OCI-LY1 (cell line): ENCODE measurements at regions not wholly inside any gene's neighbourhood (a gene's known extent, or its start where the extent isn't known, plus 50 kb on each side); places are given as distances from the start of the nearest gene placed in this dataset.

ENCODE experiments used
- H2AFZ ChIP-seq: fragments of 200-600 bp; sonication (generic), shearing (Covaris generic); 2 replicates; pipeline ENCODE4 v1.6.0; 2014; ENCODE audit warnings: antibody characterized with exemption, mild to moderate bottlenecking, low read length
- H3F3A ChIP-seq: fragments of 200-600 bp; sonication (generic), shearing (Covaris generic); 2 replicates; pipeline ENCODE4 v1.6.0; 2014; ENCODE audit warnings: mild to moderate bottlenecking, antibody characterized with exemption, low read length, moderate library complexity; ENCODE audit not compliant: insufficient read depth
- H3K27ac ChIP-seq: fragments of 200-600 bp; sonication (generic); 2 replicates; pipeline ENCODE4 v1.5.1; 2014; ENCODE audit warnings: low read length, mixed run types, mild to moderate bottlenecking, low read depth; ENCODE audit not compliant: poor library complexity, severe bottlenecking
- H3K27me3 ChIP-seq: fragments of 200-600 bp; sonication (generic); 2 replicates; pipeline ENCODE4 v1.6.0; 2014; ENCODE audit warnings: antibody characterized with exemption, mild to moderate bottlenecking, low read length, moderate library complexity; ENCODE audit not compliant: insufficient read depth
- H3K36me3 ChIP-seq: fragments of 200-600 bp; sonication (generic); 2 replicates; pipeline ENCODE4 v1.6.1; 2014; ENCODE audit warnings: mild to moderate bottlenecking, antibody characterized with exemption, low read length, moderate library complexity, mixed read lengths; ENCODE audit not compliant: insufficient read depth
- H3K4me1 ChIP-seq: fragments of 200-600 bp; sonication (generic); 2 replicates; pipeline ENCODE4 v1.5.1; 2014; ENCODE audit warnings: mild to moderate bottlenecking, low read length, moderate library complexity; ENCODE audit not compliant: insufficient read depth, severe bottlenecking
- H3K4me2 ChIP-seq: fragments of 200-600 bp; sonication (generic), shearing (Covaris generic); 2 replicates; pipeline ENCODE4 v1.6.1; 2014; ENCODE audit warnings: low read length
- H3K4me3 ChIP-seq: fragments of 200-600 bp; sonication (generic); 2 replicates; pipeline ENCODE4 v1.5.1; 2014; ENCODE audit warnings: low read length, low read depth, mild to moderate bottlenecking, mixed read lengths; ENCODE audit not compliant: poor library complexity, severe bottlenecking
- H3K79me2 ChIP-seq: fragments of 200-600 bp; shearing (Covaris generic); 2 replicates; pipeline ENCODE4 v1.6.1; 2016; ENCODE audit warnings: mixed run types, low read length, mixed read lengths; ENCODE audit not compliant: insufficient read depth
- H3K9ac ChIP-seq: fragments of 200-600 bp; sonication (generic), shearing (Covaris generic); 2 replicates; pipeline ENCODE4 v1.6.1; 2014; ENCODE audit warnings: mild to moderate bottlenecking, low read length, mixed read lengths
- H3K9me2 ChIP-seq: fragments of 200-600 bp; sonication (generic), shearing (Covaris generic); 2 replicates; pipeline ENCODE4 v1.6.1; 2014; ENCODE audit warnings: low read depth, mild to moderate bottlenecking, low read length, mixed read lengths
- H3K9me3 ChIP-seq: fragments of 200-600 bp; shearing (Covaris generic); 2 replicates; pipeline ENCODE4 v1.6.1; 2014; ENCODE audit warnings: low read length, mixed read lengths
- H4K20me1 ChIP-seq: fragments of 200-600 bp; sonication (generic), shearing (Covaris generic); 2 replicates; pipeline ENCODE4 v1.6.0; 2016; ENCODE audit warnings: mild to moderate bottlenecking, low read length; ENCODE audit not compliant: insufficient read depth
- CTCF ChIP-seq: fragments of 200-600 bp; sonication (generic), shearing (Covaris generic); IDR thresholded peaks from 2 replicates; pipeline ENCODE4 v1.5.1; 2017; ENCODE audit warnings: mild to moderate bottlenecking, antibody characterized with exemption, low read length, moderate library complexity, mixed read lengths
- EZH2 ChIP-seq: fragments of 200-600 bp; sonication (generic), shearing (Covaris generic); IDR thresholded peaks from 2 replicates; pipeline ENCODE4 v1.8.0; 2017; ENCODE audit warnings: borderline replicate concordance, mixed run types, mild to moderate bottlenecking, antibody characterized with exemption, low read length, moderate library complexity, mixed read lengths

GRCh38 chr4:151911970-151912369 lies 151.2 kb upstream of the GATB start:
- H3K79me2 ChIP-seq = no peaks in the 10 kb centered on the region
- no peaks in the 10 kb centered on the region for H3K9me2 ChIP-seq
- H3K4me3 ChIP-seq = no peak overlapping the region
- H3K4me2 ChIP-seq = no peak overlapping the region
- H3K36me3 ChIP-seq = no peaks in the 10 kb centered on the region
- TF ChIP-seq EZH2 (no peak), CTCF (no peak)
- no peak overlapping the region for H3K9ac ChIP-seq
- H2AFZ ChIP-seq = no peak overlapping the region
- no peaks in the 10 kb centered on the region; the same call in 1 of the 2 replicates for H3K27me3 ChIP-seq
- no peaks in the 10 kb centered on the region for H4K20me1 ChIP-seq
- no peaks in the 10 kb centered on the region for H3K4me1 ChIP-seq
- no peak overlapping the region for H3K27ac ChIP-seq
- H3F3A ChIP-seq = no peaks in the 10 kb centered on the region
- no peaks in the 10 kb centered on the region for H3K9me3 ChIP-seq

- H3K4me2 ChIP-seq = no peak overlapping the region
- TF ChIP-seq CTCF (no peak), EZH2 (no peak)
- H3K4me1 ChIP-seq = no peaks in the 10 kb centered on the region
- H4K20me1 ChIP-seq = no peaks in the 10 kb centered on the region
- no peak overlapping the region for H2AFZ ChIP-seq
- no peak overlapping the region for H3K27ac ChIP-seq
- no peaks in the 10 kb centered on the region for H3F3A ChIP-seq
- H3K27me3 ChIP-seq = no peaks in the 10 kb centered on the region; the same call in 1 of the 2 replicates
- H3K9me2 ChIP-seq = no peaks in the 10 kb centered on the region
- no peaks in the 10 kb centered on the region for H3K79me2 ChIP-seq
- H3K9ac ChIP-seq = no peak overlapping the region
- H3K36me3 ChIP-seq = no peaks in the 10 kb centered on the region
- no peaks in the 10 kb centered on the region for H3K9me3 ChIP-seq
- no peak overlapping the region for H3K4me3 ChIP-seq
These were observed 148.1 kb upstream of the GATB start for GRCh38 chr4:151908734-151909497.

GRCh38 chr4:151908201-151908600 lies 147.4 kb upstream of the GATB start:
- no peaks in the 10 kb centered on the region; the same call in 1 of the 2 replicates for H3K27me3 ChIP-seq

More at GRCh38 chr4:151908201-151908600, 147.4 kb upstream of the GATB start:
- H3K9me3 ChIP-seq = no peaks in the 10 kb centered on the region
- no peaks in the 10 kb centered on the region for H4K20me1 ChIP-seq
- H2AFZ ChIP-seq = no peak overlapping the region
- no peaks in the 10 kb centered on the region for H3F3A ChIP-seq
- H3K79me2 ChIP-seq = no peaks in the 10 kb centered on the region
- no peak overlapping the region for H3K4me3 ChIP-seq
- no peak overlapping the region for H3K9ac ChIP-seq
- H3K27ac ChIP-seq = no peak overlapping the region
- TF ChIP-seq EZH2 = no peak
- no peak for TF ChIP-seq CTCF
- H3K4me2 ChIP-seq = no peak overlapping the region
- H3K4me1 ChIP-seq = no peaks in the 10 kb centered on the region
- H3K36me3 ChIP-seq = no peaks in the 10 kb centered on the region
- H3K9me2 ChIP-seq = no peaks in the 10 kb centered on the region
